HG02943 (cell line): ENCODE measurements at regions not wholly inside any gene's neighbourhood (a gene's known extent, or its start where the extent isn't known, plus 50 kb on each side); places are given as distances from the start of the nearest gene placed in this dataset.

Source experiments
- ATAC-seq: cut with Tn5 transposase; IDR thresholded peaks from one replicate; pipeline ENCODE4 v1.9.1; 2021; ENCODE audit warnings: mild to moderate bottlenecking, low read depth, moderate library complexity; ENCODE audit not compliant: unreplicated experiment

DNA sequence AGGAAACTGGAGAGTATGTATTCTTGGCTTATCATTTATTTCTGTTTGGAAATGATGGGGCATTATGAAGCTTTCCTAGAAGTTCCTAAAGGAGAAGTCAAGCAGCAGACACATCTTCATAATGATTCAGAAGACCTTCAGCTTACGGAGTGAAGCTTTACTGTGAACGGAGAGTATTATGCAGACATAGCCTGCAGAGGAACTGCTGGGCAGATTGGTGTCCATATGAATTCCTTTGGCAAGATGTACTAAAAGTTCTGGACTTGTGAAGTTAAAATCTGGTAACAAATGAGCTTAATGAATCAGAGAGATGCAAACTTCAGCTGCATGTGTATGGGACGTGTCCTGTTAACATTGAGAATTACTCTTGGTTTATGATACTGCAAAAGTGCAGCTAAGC, 60.1 kb downstream of the NABP1 start:
- ATAC-seq: no peak

DNA sequence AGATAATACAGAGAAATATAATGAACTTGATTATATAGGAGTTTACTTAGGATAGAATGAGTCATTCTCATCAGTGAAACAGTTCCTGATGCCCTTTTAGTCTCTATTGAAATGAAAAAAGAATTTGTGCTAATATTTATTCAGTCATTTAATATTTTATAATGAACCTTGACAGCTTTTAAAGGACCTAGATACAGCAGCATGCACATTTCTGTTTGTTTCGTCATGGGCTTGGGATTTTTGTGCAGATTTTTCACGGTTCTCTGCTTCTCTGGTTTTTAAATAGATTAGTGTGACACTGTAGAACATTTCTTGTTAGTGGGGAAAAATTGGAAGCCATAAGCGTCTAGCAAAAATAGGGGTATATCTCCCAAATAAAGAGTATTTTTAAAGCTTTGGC, 60.7 kb downstream of the NABP1 start:
- no peak for ATAC-seq

DNA sequence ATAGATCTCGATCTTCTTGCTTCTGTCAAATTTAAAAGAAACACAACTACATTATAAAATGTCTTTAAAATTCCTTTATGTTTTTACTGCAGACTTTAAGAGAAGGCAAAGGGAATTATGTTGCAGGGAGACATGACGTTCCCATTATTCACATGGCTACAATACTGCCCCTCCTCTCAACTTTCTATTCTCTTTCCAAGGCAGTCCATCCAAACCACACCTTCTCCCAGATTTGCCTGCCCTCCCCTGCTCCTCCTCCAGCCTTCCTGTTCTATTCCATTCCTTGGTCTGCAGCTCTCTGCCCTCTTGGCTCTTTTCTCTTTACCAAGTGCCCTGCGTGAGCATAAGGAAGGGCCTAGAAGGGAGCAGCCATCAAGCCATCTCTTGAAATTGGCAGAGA, 61.3 kb downstream of the NABP1 start:
- ATAC-seq: no peak

DNA sequence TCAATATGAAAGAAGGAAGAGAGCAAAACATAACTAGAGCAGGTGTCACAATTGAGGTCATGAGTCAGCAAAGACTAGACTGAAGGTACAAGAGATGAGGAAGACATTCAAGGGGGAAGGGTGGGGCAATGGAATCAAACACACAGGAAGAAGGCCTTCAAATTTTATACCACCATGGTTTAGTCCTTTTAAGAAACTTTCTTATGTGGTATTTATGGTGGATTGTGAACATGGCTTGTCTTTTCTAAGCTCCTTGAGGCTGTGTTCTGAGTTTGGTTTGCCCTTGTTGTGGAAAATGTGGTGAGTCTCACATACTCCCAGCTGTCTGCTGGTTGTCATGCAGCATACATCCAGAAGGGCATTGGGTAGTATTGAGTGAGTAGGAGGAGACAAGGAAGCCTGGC, 62.1 kb downstream of the NABP1 start:
- no peak for ATAC-seq

DNA sequence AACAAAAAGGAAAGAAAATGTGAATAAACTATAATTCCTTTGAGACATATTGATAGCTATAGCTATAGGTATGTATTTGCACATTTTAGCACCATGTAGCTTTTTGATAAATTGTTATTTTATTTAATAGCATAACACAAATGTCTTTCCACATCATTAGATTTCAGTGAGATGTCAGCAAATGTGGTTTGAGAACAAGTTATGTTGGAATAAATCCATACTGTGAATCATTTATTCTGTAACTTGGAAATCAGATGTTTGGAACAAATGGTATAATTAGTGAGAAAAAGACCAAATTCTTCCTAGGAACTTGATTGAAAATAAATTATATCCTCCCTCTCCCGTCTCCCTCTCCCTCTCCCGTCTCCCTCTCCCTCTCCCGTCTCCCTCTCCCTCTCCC, 62.8 kb downstream of the NABP1 start:
- no peak for ATAC-seq

DNA sequence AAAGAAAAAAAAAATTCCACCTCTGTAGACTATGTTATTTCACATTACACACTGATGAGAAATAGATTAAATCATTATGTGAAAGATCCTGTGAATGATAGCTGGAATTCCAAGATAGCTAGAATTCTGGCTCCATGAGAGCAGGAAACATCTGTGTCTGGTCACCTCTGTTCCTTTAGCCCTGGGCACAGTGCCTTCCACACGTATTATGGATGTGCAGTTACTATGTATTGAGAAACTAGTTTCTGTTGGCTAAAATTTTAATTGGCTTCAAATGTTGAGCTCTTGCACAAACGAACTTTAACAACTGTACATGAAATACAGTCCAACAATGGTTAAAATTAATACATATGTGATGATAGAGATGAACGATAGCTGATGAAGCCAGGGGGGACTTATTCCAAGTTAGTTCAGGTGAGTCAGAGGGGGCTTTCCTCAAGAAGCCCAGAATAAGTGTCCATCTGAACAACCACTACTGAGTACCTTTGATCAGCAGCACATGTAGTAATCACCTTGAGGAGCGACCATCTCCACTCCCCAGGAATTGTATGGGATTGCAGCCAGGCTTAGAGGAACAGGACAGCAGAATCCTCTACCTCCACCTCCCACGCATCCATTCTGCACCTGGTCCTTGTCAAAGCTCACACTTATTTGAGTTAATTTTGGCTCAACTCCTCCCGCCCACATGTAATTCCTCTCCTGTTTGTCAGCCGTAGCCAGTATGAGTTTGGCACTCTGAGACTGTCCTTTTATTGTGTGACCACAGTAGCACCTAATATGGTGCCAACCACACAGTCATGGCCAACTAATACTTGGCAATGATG, 68.6 kb downstream of the NABP1 start:
- no peak for ATAC-seq

DNA sequence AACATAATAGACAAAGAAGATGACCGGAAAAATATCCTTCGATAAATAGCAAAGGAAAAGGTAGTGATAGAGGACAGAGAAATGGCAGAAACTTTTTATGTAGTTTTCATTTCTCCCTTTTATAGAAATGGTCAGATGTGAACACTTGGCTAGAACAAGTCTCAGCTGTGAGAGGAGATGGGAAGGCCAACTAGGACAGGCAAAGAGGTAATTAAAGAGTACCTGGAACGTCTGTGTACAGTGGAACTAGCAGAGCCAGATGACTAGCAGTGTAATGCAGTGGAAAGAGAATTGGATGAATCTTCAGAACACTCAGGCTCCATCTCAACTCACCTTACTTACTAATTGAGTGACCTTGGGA, 69.2 kb downstream of the NABP1 start:
- ATAC-seq: no peak

DNA sequence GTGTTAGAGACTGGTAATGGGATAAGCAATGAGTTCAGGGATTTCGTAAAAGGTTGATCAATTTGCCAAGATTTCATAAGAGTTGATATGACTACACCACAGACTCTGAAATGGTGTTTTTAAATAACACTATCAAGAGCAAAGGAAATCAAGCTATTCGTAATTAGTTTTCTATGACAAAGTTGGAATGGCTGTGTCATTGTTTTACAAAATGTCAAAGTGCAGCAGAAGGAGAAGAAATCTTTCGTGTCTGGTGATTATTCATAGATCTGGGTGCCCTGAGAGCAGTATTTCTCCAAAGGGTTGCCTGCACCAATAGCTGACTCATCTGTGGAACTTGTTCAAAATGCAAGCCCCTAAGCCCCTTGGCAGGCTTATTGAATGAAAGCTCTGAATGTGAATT, 70.1 kb downstream of the NABP1 start:
- ATAC-seq: no peak

DNA sequence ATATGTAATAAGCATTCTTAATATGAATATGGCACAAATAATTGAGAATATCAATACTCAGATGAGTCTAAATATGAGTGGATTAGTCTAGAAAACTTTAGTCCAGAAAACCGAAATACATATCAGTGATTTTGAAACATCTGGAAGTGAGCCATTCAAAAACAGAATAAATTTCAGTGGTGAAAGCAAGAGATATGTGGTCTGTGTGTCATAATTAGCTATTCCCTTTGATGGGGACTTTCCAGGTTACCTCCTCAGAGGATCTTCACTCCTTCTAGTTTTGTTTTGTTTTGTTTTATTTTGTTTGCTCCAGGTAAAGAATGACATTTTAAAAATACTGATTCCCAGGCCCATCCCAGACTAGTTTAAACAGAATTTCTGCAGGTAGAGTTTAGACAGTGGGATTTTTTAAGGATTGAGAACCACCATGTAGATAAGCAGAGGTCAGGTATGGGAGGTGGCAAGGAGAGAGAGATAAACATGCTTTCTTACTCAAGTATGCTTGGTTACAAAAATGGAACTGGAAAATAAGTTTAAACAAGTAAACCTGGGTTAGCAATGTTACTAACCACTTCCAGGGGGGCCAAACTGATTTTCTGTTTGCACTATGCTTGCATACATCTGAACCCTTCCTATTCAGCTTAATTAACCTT, 70.7 kb downstream of the NABP1 start:
- no peak for ATAC-seq

DNA sequence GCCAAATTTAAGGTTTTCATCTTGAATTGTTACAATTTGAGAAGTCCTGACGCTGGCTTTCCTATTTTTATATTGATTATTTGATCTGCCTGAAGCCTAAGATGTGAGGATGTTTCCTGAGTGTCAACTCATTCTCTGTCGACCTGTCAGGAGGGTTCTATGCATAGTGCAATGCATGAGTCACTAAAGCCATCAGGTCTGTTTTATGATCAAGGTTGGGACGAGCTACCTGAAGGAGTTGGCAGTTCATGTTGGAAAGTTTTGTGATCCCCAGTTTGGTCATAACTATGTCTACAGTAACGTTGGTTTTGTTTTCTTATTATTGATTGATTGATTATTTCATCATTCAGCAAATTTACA, 71.2 kb downstream of the NABP1 start:
- no peak for ATAC-seq

DNA sequence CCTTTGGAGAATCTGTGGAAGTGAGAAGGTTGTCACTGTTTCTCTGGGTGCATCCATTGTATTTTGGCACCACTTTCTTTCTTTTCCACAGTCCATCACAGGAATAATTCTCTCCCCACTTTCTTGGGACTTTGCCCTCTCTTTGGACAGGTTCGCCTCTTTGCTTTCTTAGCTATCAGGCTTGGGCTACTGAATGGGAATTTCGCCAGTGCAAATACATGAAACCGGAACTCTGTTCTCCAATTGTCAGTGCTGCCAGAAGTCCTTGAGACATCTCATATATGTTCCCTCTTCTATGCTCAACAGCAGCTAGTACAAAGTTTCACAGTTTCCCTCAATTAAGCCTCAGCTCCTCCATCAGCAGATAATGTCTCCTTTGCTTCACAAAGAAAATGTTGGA, 76.2 kb downstream of the NABP1 start:
- no peak for ATAC-seq

DNA sequence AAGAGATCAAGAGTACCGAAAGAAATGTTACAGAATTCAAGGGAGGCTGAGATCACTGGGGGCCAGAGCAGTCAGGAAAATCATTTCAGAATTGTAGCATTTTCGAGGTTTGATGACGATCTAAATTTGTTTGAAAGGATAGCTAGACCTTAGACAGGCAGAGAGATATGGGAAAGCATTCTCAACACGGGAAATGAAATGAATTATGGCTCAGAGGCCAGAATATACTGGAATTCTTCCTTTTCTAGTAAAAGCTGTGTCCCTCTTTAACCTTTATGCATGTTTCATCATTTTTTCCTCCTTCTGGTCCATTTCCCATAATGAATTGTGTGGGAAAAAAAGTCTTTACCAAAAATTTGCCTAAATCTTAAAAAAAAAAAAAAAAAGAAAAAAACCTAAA, 78.8 kb downstream of the NABP1 start:
- ATAC-seq: no peak

DNA sequence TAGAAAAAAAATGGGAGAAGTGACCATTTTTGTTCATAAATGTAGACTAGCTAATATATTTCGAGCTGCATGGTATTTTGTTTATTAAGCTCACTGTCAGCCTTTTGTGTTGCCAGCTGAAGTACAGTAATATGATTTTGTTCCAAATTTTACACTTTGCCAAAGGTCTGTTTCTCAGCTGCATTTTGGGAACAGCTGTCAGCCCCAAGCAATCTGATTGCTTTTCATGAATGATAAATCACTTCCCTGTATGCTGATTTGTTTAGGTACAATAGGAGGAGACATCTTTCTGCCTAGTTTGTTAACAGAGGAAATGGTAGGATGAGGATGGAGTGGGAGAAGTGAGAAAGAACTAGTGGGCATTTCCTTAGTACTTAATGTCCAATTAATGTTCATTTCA, 79.3 kb downstream of the NABP1 start:
- ATAC-seq: no peak

DNA sequence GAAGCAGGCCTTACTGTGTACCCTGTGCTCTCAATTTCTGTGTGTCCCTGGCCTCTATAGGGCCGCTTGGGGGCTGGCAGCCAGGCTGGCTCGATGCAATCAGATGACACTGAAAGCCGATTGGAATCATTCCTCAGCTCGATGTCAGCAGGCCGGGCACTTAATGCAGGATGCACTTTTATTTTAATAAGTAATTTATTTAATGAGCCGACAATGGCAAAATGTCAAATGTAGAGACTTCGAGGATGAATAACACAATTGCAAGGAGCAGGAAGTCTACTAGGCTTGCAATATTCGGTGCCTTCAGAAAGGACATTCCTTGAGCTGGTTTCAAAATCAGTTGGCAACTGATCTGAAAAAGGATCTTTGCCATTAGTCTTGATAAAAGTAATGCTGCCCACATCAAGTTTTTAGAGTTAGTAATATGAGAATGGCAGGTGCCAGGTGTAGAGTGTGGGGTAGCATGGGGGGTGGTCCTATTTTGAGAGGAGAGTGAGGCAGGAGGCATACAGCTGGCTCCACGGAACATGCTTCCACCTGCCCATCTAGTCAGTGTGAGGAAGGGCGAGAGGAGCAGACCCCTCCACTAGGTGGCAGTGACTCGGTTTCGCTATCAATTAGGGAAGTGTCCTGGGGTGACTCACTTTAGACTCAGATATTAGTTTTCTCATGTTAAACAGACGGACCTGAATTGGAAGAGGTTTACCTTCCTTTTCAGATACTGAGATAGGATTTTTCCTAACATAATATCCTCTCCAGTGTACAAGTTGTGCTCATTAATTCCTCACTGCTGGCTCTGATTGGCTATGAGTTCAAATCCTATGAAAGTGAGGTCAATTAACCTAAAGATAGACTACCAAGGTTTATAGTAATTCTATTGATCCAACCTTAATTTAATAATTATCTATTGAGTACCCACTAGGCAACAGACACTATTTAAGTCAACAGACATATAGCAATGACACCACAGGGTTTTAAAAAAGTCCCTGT, 80.9 kb downstream of the NABP1 start:
- peak; percentile 100 for ATAC-seq

DNA sequence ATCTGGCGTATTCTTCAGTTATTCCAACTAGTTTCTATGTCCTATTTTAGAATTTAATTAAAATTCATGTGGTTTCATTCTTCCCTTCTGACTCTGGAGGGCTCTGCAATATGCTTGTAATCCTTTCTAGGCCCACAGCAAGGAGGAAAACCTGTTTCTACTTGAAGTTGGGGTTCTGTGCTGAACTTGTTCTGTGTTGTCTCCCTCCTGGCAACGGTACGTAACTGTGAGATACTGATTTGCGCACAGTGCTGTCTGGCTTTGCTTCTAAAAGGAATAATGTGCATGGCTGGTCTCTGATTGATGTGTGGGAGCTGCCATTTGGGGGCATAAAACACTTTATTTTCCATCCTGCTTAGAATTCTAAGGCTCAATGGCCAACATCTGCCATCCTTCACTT, 81.7 kb downstream of the NABP1 start:
- no peak for ATAC-seq

DNA sequence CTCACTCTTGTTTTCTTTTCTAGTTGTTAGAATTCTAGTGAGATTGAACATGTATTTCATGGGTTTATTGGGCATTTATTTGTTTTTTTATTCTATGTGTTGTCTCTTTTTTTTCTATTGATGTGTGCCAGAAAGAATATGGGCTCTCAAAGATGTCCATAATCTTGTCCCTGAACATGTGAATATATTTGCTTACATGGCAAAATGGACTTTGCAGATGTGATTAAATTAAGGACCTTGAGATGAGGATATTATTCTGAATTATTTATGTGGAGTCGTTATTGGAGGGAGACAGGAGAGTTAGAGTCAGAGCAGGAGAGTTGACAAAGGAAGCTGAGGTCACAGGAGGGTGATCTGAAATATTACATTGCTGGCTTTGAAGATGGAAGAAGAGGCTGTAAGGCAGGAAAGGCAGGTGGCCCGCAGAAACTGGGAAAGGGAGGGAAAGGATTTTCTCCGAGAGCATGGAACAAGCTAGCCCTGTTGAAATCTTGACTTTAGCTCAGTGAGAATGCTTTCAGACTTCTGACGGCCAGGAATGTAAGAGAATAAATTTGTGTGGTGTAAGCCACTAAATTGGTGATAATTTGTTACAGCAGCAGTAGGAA, 82.8 kb downstream of the NABP1 start:
- ATAC-seq: no peak

DNA sequence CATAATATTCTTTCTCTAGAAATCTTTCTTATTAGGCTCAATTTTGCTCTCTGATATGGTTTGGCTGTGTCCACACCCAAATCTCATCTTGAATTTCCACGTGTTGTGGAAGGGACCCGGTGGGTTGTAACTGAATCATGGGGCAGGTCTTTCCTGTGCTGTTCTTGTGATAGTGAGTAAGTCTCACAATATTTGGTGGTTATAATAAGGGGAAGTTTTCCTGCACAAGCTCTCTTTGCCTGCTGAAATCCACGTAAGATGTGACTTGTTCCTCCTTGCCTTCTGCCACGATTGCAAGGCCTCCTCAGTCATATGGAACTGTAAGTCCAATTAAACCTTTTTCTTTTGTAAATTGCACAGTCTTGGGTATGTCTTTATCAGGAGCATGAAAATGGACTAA, 73.8 kb downstream of the CAVIN2 start:
- ATAC-seq: no peak

DNA sequence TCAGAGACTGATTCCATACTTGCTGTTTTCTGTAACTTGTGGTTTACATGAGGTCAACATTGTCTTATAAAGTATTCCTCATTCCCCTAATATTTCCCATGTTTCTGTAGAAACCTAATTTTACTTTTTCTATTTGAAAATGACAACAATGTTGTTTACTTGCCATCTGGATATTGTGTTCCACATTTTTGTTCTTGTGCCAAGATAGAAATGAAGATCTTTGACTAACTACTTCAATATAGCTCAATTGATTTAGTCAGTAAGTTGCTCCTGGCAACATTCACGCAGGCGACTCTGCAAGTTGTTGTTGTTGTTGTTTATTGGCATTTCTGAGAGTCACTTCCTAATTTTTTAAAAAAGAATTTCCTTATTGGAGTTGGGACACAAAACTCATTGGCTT, 69.5 kb downstream of the CAVIN2 start:
- no peak for ATAC-seq

DNA sequence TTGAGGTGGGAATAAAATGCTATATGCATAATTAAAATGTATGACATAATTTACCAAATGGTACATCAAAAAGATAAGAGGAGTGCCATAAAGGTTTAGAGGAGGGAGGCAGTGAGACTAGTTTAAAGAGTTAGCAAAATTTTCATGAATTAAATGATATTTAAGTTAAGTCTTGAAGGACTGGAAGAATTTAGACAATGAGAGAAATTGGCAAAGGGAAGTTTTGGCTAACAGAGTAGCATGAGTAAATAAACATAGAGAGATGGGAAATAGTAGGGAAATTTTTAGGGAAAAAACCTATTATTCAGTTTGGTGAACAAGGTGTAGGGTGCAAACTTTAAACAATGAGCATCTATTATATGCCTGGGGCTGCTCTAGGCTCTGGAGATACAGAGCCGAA, 68.8 kb downstream of the CAVIN2 start:
- no peak for ATAC-seq

DNA sequence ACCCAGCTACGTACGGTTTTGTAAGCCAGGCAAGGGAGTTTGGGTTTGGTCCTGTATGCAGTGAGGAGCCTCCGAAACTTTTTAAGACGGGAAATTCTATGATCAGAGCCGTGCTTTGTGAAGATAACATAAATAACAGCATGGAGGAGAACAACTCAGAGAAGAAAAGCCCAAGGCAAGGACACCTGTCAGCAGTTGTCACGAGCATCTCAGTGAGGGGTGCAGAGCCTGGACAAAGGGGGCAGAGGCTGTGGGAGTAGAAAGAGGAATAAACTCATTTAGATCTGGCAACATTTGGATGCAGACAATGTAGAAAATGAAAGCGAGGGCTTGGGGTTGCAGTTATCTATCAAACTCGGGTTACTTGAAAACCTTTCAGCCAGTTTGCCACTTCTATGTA, 64.5 kb downstream of the CAVIN2 start:
- no peak for ATAC-seq

DNA sequence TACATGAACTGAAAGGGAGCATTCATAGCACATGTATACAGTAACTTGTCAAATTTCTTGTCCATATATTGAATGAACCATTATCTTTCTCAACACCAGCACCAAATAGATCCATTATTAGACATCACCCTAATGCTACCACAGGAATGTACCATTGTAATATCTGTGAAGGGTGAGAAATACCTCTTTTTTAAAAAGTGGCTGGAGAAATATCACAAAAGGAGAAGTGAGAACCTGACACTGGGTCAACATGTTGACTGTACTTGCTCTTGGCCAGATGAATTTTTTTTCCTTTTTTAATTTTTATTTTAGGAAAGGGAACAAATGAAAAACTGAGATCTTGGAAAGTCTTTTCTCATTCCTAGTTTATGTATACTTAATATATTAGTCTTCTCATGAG, 63.5 kb downstream of the CAVIN2 start:
- no peak for ATAC-seq
